ENCODE measurements at regions not wholly inside any gene's neighbourhood (a gene's known extent, or its start where the extent isn't known, plus 50 kb on each side); places are given as distances from the start of the nearest gene placed in this dataset.

DNA sequence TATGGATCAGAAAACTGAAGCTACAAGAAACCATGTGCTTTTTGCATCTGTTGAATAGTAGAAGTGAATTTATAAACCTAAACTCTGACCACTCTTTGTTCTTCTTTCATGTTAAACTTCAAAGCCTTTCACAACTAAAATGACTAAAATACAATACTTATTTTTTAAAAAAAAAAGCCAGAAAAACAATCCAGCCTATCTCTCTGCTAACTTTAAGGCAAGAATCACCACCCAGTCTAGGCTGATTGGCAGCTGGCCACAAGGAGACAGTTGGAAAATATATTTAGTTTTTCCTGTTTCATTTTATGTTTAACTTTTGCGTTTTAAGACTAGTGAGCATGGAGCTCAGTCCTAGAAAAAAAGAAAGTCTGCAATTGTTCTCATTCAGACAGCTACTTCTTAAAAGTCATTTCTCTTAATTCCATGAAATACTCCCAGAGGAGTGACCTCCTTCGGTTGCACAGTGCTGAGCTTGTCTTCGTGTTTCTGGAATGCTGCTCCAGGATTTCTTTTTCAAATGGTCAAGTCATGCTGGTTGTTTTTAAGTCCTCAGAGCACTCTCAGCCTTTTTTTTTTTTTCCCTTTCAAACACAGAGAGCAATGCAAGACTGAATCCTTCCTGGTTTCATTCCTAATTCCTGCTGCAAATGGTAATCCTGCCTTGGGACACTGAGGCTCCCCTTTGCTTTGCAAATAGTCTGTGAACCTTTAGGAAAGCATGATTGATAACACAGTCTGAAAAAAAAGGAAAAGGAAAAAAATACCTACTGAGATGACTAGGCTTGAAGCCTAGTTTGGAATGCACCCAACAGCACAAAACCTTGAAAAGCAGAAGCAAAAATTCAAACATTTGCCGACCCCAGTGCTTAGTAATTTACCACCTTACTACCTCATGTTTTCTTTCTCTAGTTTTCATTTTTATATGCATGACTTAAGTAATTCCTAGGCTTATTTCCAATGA, 233.3 kb upstream of the DAAM1 start:
- H3K9me3 ChIP-seq (ENCODE audit: control insufficient read depth, low read length), result no peaks in the 10 kb centered on the region
- H3K4me1 ChIP-seq (ENCODE audit: control insufficient read depth, insufficient read depth, low read length), result no peaks in the 10 kb centered on the region
- H3K27me3 ChIP-seq (ENCODE audit: control insufficient read depth, insufficient read depth, low read length), result no peaks in the 10 kb centered on the region
- H3K36me3 ChIP-seq (ENCODE audit: control insufficient read depth, insufficient read depth, low read length), result no peaks in the 10 kb centered on the region
- no peak overlapping the region for H3K4me3 ChIP-seq (ENCODE audit: low read length)
- no peak overlapping the region for H3K9ac ChIP-seq (ENCODE audit: low read length)

DNA sequence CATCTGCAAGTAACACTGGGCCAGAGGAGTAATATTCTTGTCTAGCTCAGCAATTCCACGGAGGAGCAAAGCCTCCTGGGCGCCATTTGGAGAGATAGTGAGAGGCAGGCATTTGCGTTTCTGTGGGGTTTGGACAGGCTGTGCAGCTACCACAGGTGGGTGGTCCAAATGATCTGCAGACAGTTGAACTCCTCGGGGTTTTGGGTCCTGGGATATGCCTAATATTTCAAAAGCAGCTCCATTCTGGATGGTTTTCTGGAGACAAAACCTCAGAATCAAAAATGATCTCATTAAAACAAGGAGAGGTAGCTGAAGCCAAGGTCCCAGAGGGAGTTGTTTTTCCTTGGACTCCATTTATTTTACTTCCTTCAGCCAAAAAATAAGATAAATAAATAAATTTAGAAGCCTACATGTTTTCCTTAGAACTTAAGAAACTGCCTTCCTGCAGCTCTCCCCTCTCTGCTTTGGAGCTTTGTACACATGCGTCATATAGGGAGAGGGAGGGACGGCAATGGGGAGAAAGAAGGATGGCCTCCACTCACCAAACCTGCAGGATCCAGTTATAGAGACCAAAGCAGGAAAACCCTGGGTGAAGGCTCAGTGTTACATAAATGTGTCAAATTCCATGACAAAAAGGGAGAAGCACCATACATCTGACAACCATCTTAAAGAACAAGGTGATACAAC, 227.3 kb upstream of the DAAM1 start:
- H3K27me3 ChIP-seq (ENCODE audit: control insufficient read depth, insufficient read depth, low read length), result no peaks in the 10 kb centered on the region
- no peak overlapping the region for H3K4me3 ChIP-seq (ENCODE audit: low read length)
- H3K9me3 ChIP-seq (ENCODE audit: control insufficient read depth, low read length), result no peaks in the 10 kb centered on the region
- H3K36me3 ChIP-seq (ENCODE audit: control insufficient read depth, insufficient read depth, low read length), result no peaks in the 10 kb centered on the region
- no peak overlapping the region for H3K9ac ChIP-seq (ENCODE audit: low read length)
- H3K4me1 ChIP-seq (ENCODE audit: control insufficient read depth, insufficient read depth, low read length), result no peaks in the 10 kb centered on the region

DNA sequence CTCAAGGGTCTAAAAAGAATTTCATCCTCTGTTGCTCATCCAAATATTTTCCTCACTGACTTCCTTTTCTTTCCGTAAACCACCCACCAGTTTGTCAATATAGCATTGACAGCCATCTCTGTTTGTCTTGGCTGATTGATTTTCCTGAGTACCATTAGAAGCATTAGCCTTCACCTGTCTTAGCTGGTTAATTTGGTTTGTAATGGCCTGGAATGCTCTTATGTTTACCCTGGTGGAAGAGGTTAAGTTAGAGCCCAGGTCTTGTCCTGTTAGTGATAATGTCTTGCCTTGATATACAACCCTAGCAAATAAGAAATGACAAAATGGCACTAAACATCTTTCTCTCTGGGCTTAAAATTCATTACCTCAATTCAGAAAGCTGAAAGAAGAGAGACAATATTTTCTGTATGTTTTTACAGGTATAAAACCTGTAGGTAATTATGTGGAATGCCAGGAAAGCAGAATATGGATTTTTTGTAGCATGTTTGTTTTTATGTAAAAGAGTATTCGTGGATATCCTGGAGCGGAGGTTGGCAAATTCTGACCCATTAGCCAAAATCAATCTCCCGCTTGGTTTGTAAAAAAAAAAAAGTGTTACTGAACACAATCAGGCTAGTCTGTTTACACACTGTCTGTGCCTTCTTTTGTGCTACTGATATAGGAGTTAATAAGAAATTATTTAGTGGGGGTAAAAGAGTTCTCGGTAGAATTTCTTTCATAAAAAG, 224.4 kb upstream of the DAAM1 start:
- H3K4me3 ChIP-seq (ENCODE audit: low read length), result no peak overlapping the region
- no peaks in the 10 kb centered on the region for H3K9me3 ChIP-seq (ENCODE audit: control insufficient read depth, low read length)
- no peak overlapping the region for H3K9ac ChIP-seq (ENCODE audit: low read length)
- H3K36me3 ChIP-seq (ENCODE audit: control insufficient read depth, insufficient read depth, low read length), result no peaks in the 10 kb centered on the region
- H3K4me1 ChIP-seq (ENCODE audit: control insufficient read depth, insufficient read depth, low read length), result no peaks in the 10 kb centered on the region
- no peaks in the 10 kb centered on the region for H3K27me3 ChIP-seq (ENCODE audit: control insufficient read depth, insufficient read depth, low read length)

DNA sequence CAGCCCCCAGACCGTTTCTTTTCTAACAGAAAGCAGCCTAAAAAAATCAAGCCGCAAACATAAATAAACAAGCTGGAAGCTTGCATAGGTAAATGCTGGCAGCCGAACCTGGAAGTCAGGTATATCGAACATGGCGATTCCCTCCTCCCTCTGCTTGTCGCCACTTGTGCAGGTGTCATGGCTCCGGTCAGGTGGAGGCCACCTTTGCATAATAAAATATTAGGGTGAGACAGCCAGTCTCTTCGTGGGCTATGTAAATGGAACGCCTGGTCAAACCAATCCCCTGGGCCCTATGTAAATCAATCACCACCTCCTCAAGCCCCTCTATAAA, 223.9 kb upstream of the DAAM1 start:
- H3K36me3 ChIP-seq (ENCODE audit: control insufficient read depth, insufficient read depth, low read length), result no peaks in the 10 kb centered on the region
- H3K27me3 ChIP-seq (ENCODE audit: control insufficient read depth, insufficient read depth, low read length), result no peaks in the 10 kb centered on the region
- H3K4me1 ChIP-seq (ENCODE audit: control insufficient read depth, insufficient read depth, low read length), result no peaks in the 10 kb centered on the region
- no peak overlapping the region for H3K9ac ChIP-seq (ENCODE audit: low read length)
- H3K9me3 ChIP-seq (ENCODE audit: control insufficient read depth, low read length), result no peaks in the 10 kb centered on the region
- no peak overlapping the region for H3K4me3 ChIP-seq (ENCODE audit: low read length)

DNA sequence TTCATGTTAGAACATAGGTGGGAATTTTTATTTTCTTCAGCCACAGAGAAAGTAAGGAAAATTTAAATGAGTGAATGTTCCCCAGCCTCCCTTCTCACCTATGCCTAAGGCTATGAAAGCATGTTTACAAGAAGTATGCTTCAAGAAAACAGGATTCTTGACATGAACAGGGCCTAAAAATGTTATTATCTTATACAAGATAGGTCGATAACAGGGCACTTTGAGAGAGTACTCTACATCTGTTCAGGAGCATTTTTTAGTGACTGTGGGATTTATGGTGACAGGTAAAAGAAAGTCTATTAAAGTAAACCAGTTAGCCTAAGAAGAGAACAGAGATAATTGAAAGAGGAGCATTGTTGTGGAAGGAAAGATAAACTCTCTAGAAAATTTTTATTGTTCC, 222.9 kb upstream of the DAAM1 start:
- H3K9me3 ChIP-seq (ENCODE audit: control insufficient read depth, low read length), result no peaks in the 10 kb centered on the region
- no peaks in the 10 kb centered on the region for H3K27me3 ChIP-seq (ENCODE audit: control insufficient read depth, insufficient read depth, low read length)
- H3K4me3 ChIP-seq (ENCODE audit: low read length), result no peak overlapping the region
- no peak overlapping the region for H3K9ac ChIP-seq (ENCODE audit: low read length)
- H3K4me1 ChIP-seq (ENCODE audit: control insufficient read depth, insufficient read depth, low read length), result no peaks in the 10 kb centered on the region
- no peaks in the 10 kb centered on the region for H3K36me3 ChIP-seq (ENCODE audit: control insufficient read depth, insufficient read depth, low read length)

DNA sequence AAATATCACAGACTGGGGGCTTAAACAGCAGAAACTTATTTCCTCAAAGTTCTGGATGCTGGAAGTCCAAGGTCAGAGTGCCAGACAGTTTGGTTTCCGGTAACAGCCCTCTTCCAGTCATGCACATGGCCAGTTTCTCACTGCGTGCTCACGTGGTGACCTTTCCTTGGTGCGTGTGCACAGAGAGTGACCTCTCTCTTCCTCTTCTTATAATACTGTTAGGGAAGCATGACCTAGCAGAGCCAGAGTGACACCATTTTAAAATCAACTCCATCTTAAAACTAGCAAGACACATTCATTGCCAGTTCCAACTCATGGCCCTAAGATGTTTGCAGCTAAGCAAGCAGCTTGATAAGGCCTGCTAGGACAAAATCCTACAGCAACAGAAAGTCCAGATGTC, 221.5 kb upstream of the DAAM1 start:
- Histone ChIP-seq H3K4me3 (ENCODE audit: low read length) (no peak overlapping the region), H3K9ac (ENCODE audit: low read length) (no peak overlapping the region), H3K4me1 (ENCODE audit: control insufficient read depth, insufficient read depth, low read length) (no peaks in the 10 kb centered on the region), H3K27me3 (ENCODE audit: control insufficient read depth, insufficient read depth, low read length) (no peaks in the 10 kb centered on the region), H3K9me3 (ENCODE audit: control insufficient read depth, low read length) (no peaks in the 10 kb centered on the region), H3K36me3 (ENCODE audit: control insufficient read depth, insufficient read depth, low read length) (no peaks in the 10 kb centered on the region)

DNA sequence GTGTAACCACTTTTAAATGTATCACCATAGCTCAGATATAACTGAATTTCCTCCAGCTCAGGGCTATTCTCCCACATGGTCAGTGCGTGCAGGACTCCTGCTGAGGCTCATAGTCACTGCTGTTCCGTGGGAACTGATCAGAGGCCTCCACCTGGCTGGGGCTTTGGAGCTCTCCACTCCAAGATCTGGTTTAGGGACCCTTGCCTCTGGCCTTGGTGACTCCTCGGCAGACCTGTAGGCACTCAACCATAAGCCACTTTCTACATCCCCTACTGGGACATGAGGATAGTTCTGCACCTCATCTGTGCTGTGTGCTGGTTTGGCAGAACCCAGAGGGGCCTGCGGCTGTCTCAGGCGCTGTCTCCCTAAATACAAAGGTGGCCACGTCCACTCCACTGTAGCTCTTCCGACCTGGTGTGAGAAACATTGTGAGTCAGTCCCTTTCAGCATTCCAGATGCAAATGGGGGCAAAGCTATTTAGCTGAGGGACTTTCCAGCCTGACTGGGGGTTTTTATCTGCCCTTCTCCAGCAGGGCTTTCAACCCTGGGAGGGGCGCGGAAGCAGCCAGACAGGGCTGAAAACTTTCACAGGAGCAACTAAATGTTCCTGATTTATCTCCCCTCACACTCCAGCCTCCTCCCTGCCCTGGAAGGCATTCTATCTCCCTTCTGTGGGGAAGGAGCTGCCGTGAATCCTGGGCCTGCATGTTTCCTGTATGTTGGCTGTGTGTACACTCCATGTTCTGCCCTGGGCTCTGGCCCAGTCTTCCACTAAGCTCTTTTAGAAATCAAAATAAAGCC, 218.3 kb upstream of the DAAM1 start:
- Histone ChIP-seq H3K9me3 (ENCODE audit: control insufficient read depth, low read length) (no peaks in the 10 kb centered on the region), H3K9ac (ENCODE audit: low read length) (no peak overlapping the region), H3K27me3 (ENCODE audit: control insufficient read depth, insufficient read depth, low read length) (no peaks in the 10 kb centered on the region), H3K4me1 (ENCODE audit: control insufficient read depth, insufficient read depth, low read length) (no peaks in the 10 kb centered on the region), H3K4me3 (ENCODE audit: low read length) (no peak overlapping the region), H3K36me3 (ENCODE audit: control insufficient read depth, insufficient read depth, low read length) (no peaks in the 10 kb centered on the region)

DNA sequence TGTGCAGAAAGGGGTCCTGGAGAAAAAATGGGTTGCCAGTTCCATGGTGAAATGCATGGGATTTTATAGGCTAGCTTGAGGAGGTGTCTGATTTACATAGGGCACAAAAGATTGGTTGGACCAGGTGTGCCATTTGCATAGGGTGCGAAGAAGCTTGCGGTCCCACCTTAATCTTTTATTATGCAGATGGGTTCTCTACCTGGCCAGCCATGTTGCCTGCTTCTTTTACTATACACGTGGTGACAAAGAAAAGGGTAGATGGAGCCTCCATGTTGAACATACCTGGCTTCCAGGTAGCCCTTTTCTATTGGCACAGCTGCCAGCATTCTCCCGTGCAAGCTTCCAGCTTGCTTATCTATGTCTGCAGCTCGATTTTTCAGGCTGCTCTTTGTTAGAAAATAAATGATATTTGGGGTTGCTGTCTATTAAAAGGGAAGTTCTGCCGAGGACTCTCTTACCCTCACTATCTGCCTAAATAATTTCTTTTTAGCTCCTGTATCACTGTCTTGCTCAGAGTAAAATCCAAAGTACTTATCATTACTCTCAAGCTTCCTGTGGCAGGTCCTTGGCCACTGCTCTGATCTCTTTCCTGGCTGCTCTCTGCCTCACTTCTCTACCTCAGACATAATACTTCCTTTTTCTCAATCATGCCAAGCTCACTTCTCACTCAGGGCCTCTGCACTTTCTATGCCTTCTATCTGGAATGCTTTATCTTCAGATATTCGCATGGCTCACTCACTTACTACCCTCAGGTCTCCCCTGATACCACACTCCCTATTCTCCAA, 216.0 kb upstream of the DAAM1 start:
- Histone ChIP-seq H3K4me3 (ENCODE audit: low read length) (no peak overlapping the region), H3K9me3 (ENCODE audit: control insufficient read depth, low read length) (no peaks in the 10 kb centered on the region), H3K27me3 (ENCODE audit: control insufficient read depth, insufficient read depth, low read length) (no peaks in the 10 kb centered on the region), H3K9ac (ENCODE audit: low read length) (no peak overlapping the region), H3K36me3 (ENCODE audit: control insufficient read depth, insufficient read depth, low read length) (no peaks in the 10 kb centered on the region), H3K4me1 (ENCODE audit: control insufficient read depth, insufficient read depth, low read length) (no peaks in the 10 kb centered on the region)

DNA sequence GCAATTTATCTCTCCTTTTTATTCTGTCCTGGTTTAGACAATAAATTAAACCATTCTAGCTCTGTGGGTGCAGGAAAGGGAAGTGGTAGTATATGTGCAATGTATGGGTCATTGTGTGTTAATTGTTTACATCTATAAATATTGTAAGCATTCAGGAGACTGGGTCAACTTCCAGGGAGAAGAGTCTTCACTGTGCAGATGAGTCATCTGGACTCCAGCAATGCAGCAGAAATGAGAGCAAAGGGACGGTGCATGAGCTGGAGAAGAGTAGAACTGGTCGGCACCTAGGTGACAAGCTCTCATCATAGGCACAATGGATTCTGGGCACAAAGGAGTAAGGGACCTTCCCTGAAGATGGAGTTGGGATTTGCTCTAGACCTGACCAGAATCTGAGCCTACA, 211.1 kb upstream of the DAAM1 start:
- Histone ChIP-seq H3K4me3 (ENCODE audit: low read length) (no peak overlapping the region), H3K9me3 (ENCODE audit: control insufficient read depth, low read length) (no peaks in the 10 kb centered on the region), H3K36me3 (ENCODE audit: control insufficient read depth, insufficient read depth, low read length) (no peaks in the 10 kb centered on the region), H3K27me3 (ENCODE audit: control insufficient read depth, insufficient read depth, low read length) (no peaks in the 10 kb centered on the region), H3K9ac (ENCODE audit: low read length) (no peak overlapping the region), H3K4me1 (ENCODE audit: control insufficient read depth, insufficient read depth, low read length) (peaks cover 4% of the 10 kb centered on the region)

DNA sequence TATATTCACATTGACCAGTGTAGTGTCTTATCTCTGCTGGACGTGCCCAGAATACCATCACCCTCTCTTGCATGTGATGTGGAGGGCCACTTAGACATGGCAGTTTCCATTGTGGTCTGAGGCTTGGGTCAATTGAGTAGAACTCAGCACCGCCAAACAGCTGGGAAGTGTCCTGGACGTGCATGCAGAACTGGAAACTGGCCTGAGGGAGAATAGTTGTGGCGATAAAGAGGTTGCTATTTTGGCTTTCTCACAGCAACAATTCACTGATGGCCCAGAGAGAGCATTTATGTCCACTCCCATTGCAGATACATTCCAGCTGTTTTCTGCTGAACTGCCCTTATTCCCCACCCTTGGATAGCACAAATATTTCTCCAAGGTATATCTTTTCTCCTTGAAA, 210.1 kb upstream of the DAAM1 start:
- Histone ChIP-seq H3K9ac (ENCODE audit: low read length) (no peak overlapping the region), H3K9me3 (ENCODE audit: control insufficient read depth, low read length) (no peaks in the 10 kb centered on the region), H3K4me1 (ENCODE audit: control insufficient read depth, insufficient read depth, low read length) (peaks cover 4% of the 10 kb centered on the region), H3K36me3 (ENCODE audit: control insufficient read depth, insufficient read depth, low read length) (no peaks in the 10 kb centered on the region), H3K4me3 (ENCODE audit: low read length) (no peak overlapping the region), H3K27me3 (ENCODE audit: control insufficient read depth, insufficient read depth, low read length) (no peaks in the 10 kb centered on the region)

DNA sequence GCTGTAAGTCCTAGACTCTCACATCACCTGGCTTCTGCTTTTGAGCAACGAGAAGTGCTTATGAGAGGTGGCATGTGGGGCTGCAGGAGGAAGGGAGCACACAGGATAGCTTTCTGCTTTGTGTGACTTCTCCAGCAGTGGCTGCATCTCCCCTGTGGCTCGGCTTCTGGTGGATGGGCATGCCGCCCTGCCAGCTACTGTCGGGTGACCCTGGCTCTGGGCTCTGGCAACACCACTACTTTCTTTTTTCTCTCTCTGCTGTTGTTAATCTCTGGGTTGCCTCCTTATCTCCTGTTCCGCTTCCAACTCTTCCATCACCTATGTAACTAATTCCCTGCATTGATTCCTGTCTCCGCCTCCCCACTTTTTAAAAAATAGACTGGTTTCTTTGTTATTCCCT, 209.1 kb upstream of the DAAM1 start:
- Histone ChIP-seq H3K36me3 (ENCODE audit: control insufficient read depth, insufficient read depth, low read length) (no peaks in the 10 kb centered on the region), H3K4me1 (ENCODE audit: control insufficient read depth, insufficient read depth, low read length) (peaks cover 4% of the 10 kb centered on the region), H3K9ac (ENCODE audit: low read length) (no peak overlapping the region), H3K4me3 (ENCODE audit: low read length) (no peak overlapping the region), H3K9me3 (ENCODE audit: control insufficient read depth, low read length) (no peaks in the 10 kb centered on the region), H3K27me3 (ENCODE audit: control insufficient read depth, insufficient read depth, low read length) (no peaks in the 10 kb centered on the region)
